ENCODE measurements at regions not wholly inside any gene's neighbourhood (a gene's known extent, or its start where the extent isn't known, plus 50 kb on each side); places are given as distances from the start of the nearest gene placed in this dataset.

DNA sequence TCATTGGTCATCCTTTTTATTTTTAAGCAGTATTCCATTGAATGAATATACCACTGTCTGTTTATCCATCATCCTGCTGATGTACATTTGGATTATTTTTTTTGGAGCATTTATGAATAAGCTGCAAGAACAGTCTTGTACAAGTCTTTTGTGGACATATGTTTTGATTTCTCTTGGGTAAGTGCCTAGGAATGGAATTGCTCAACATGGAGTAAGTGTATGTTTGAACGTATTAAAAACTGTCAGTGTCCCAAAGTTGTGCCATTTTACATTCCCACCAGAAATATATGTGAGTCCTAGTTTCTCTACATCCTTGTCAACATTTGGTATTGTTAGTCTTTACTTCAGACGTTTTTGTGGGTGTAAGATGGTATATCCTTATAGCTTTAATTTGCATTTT, 287.0 kb upstream of the POF1B start:
- no peak for TF ChIP-seq POLR2AphosphoS5 (IDR thresholded peaks at IDR 0.05; ENCODE audit: control insufficient read depth, insufficient read depth, low read depth, low read length)
- TF ChIP-seq, protein P1, sequence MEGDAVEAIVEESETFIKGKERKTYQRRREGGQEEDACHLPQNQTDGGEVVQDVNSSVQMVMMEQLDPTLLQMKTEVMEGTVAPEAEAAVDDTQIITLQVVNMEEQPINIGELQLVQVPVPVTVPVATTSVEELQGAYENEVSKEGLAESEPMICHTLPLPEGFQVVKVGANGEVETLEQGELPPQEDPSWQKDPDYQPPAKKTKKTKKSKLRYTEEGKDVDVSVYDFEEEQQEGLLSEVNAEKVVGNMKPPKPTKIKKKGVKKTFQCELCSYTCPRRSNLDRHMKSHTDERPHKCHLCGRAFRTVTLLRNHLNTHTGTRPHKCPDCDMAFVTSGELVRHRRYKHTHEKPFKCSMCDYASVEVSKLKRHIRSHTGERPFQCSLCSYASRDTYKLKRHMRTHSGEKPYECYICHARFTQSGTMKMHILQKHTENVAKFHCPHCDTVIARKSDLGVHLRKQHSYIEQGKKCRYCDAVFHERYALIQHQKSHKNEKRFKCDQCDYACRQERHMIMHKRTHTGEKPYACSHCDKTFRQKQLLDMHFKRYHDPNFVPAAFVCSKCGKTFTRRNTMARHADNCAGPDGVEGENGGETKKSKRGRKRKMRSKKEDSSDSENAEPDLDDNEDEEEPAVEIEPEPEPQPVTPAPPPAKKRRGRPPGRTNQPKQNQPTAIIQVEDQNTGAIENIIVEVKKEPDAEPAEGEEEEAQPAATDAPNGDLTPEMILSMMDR (IDR thresholded peaks at IDR 0.05 in 2 of 3, conservative IDR thresholded peaks at IDR 0.05 in 1 of 3; ENCODE audit: insufficient read depth in 2 of 3, low read depth in 1 of 3, low read length in 3 of 3): no peak
- TF ChIP-seq CREM (IDR thresholded peaks at IDR 0.05; ENCODE audit: low read depth): no peak
- TF ChIP-seq USF1 (CRISPR knock-in tag; IDR thresholded peaks at IDR 0.05): no peak
- no peak for TF ChIP-seq STAT5B (CRISPR knock-in tag; IDR thresholded peaks at IDR 0.05)
- no peak for TF ChIP-seq GATAD2A (IDR thresholded peaks at IDR 0.05)
- TF ChIP-seq ZNF280B (CRISPR knock-in tag; IDR thresholded peaks at IDR 0.05): no peak
- no peak for TF ChIP-seq ZNF143 (CRISPR knock-in tag; IDR thresholded peaks at IDR 0.05)
- no peak for TF ChIP-seq ZBTB17 (CRISPR knock-in tag; IDR thresholded peaks at IDR 0.05)
- no peak for TF ChIP-seq RFX7 (CRISPR knock-in tag; IDR thresholded peaks at IDR 0.05)
- TF ChIP-seq, protein P2, sequence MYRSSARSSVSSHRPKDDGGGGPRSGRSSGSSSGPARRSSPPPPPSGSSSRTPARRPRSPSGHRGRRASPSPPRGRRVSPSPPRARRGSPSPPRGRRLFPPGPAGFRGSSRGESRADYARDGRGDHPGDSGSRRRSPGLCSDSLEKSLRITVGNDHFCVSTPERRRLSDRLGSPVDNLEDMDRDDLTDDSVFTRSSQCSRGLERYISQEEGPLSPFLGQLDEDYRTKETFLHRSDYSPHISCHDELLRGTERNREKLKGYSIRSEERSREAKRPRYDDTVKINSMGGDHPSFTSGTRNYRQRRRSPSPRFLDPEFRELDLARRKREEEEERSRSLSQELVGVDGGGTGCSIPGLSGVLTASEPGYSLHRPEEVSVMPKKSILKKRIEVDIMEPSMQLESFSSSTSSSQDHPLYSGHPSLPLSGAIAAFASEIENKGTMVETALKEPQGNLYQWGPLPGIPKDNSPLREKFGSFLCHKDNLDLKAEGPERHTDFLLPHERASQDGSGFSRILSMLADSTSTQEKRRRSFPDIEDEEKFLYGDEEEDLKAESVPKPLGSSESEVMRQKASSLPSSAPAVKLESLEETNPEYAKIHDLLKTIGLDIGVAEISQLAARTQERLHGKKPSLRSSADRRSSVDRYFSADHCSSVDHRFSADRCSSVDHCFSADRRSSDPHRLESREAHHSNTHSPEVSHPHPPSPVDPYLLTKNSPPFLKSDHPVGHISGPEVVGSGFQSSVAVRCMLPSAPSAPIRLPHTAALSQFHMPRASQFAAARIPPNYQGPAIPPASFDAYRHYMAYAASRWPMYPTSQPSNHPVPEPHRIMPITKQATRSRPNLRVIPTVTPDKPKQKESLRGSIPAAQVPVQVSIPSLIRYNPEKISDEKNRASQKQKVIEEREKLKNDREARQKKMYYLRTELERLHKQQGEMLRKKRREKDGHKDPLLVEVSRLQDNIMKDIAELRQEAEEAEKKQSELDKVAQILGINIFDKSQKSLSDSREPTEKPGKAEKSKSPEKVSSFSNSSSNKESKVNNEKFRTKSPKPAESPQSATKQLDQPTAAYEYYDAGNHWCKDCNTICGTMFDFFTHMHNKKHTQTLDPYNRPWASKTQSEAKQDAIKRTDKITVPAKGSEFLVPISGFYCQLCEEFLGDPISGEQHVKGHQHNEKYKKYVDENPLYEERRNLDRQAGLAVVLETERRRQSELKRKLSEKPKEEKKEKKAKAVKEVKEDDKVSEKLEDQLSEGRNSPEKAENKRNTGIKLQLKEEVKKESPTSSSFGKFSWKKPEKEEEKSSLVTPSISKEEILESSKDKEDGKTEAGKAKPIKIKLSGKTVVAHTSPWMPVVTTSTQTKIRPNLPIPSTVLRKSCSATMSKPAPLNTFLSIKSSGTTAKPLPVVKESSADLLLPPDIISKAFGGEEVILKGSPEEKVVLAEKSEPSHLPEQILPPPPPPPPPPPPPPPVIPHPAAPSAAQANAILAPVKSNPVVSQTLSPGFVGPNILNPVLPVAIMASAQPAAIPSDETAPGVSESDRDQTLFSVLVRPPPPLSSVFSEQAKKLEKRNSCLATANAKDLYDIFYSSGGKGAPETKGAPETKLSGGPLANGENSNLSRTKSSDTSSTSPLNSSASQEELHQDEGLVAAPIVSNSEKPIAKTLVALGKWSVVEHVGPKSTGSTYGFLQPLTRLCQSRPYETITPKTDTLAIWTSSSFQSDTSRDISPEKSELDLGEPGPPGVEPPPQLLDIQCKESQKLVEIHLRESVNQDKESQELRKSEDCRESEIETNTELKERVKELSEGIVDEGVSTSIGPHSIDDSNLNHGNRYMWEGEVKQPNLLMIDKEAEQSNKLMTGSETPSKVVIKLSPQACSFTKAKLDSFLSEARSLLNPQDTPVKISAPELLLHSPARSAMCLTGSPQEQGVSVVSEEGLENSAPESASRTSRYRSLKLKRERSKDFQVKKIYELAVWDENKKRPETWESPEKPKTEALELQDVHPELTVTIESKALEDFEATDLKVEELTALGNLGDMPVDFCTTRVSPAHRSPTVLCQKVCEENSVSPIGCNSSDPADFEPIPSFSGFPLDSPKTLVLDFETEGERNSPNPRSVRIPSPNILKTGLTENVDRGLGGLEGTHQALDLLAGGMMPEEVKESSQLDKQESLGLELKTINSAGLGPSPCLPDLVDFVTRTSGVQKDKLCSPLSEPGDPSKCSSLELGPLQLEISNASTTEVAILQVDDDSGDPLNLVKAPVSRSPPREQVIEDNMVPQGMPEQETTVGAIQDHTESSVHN (IDR thresholded peaks at IDR 0.05; ENCODE audit: borderline replicate concordance in 1 of 2, low read depth in 1 of 2): no peak
- TF ChIP-seq TCF7L2 (IDR thresholded peaks at IDR 0.05; ENCODE audit: low read depth, low read length): no peak

All from K562 (cell line).